WTC11 (cell line): ENCODE measurements at regions not wholly inside any gene's neighbourhood (a gene's known extent, or its start where the extent isn't known, plus 50 kb on each side); places are given as distances from the start of the nearest gene placed in this dataset.

Source experiments
- ATAC-seq: fragments of 200-7000 bp; cut with Tn5 transposase; 2 replicates; pipeline ENCODE4 v1.10.0; 2021; ENCODE audit warnings: mild to moderate bottlenecking, moderate library complexity
- CTCF ChIA-PET: fragments of 300-600 bp; sonication (Branson Sonifier 250); formaldehyde crosslinking; loops from one replicate; lab custom pipeline; 2021; ENCODE audit warnings: antibody characterized with exemption; lab: Charles Lee
- POLR2A ChIA-PET: fragments of 350-600 bp; sonication (Branson Sonifier 250); formaldehyde crosslinking; loops from one replicate; lab custom pipeline; 2021; ENCODE audit warnings: antibody characterized with exemption; lab: Charles Lee
- DNase-seq: peaks from one replicate; pipeline ENCODE4 v3.0.0; 2021; ENCODE audit warnings: low spot score
- H3K27ac Mint-ChIP-seq: 2 replicates; pipeline ENCODE4 v1.8.0; 2021; ENCODE audit warnings: mixed read lengths
- H3K27me3 Mint-ChIP-seq: 2 replicates; pipeline ENCODE4 v1.8.0; 2021; ENCODE audit warnings: low read depth, mild to moderate bottlenecking, moderate library complexity, mixed read lengths
- H3K36me3 Mint-ChIP-seq: 2 replicates; pipeline ENCODE4 v1.8.0; 2021; ENCODE audit warnings: mixed read lengths
- H3K4me1 Mint-ChIP-seq: 2 replicates; pipeline ENCODE4 v1.8.0; 2022; ENCODE audit warnings: mixed read lengths
- H3K4me3 Mint-ChIP-seq: 2 replicates; pipeline ENCODE4 v1.8.0; 2021; ENCODE audit warnings: mild to moderate bottlenecking, moderate library complexity, mixed read lengths
- H3K9me3 Mint-ChIP-seq: 2 replicates; pipeline ENCODE4 v1.8.0; 2021; ENCODE audit warnings: mixed read lengths
- ATF6 ChIP-seq: sonication (generic); formaldehyde crosslinking; IDR thresholded peaks from 2 replicates; pipeline ENCODE4 v1.8.1; 2023; ENCODE audit warnings: mild to moderate bottlenecking, missing genetic modification reagents
- CREM ChIP-seq: sonication (generic); formaldehyde crosslinking; IDR thresholded peaks from 2 replicates; pipeline ENCODE4 v1.8.1; 2022; ENCODE audit warnings: mild to moderate bottlenecking, missing genetic modification reagents, moderate library complexity
- E2F1 ChIP-seq: sonication (generic); formaldehyde crosslinking; IDR thresholded peaks from 2 replicates; pipeline ENCODE4 v1.8.0; 2022; ENCODE audit warnings: mild to moderate bottlenecking, missing genetic modification reagents
- E2F5 ChIP-seq: sonication (generic); formaldehyde crosslinking; IDR thresholded peaks from 2 replicates; pipeline ENCODE4 v1.8.1; 2022; ENCODE audit warnings: mild to moderate bottlenecking, moderate library complexity, missing genetic modification reagents
- HMGXB4 ChIP-seq: sonication (generic); formaldehyde crosslinking; IDR thresholded peaks from 2 replicates; pipeline ENCODE4 v1.8.1; 2023; ENCODE audit warnings: mild to moderate bottlenecking, moderate library complexity, missing genetic modification reagents
- IRF2 ChIP-seq: sonication (generic); formaldehyde crosslinking; IDR thresholded peaks from 2 replicates; pipeline ENCODE4 v1.8.0; 2022; ENCODE audit warnings: low read depth, missing genetic modification reagents, borderline replicate concordance
- MYBL2 ChIP-seq: sonication (generic); formaldehyde crosslinking; IDR thresholded peaks from 2 replicates; pipeline ENCODE4 v1.8.1; 2023; ENCODE audit warnings: mild to moderate bottlenecking, moderate library complexity, missing genetic modification reagents
- NR3C1 ChIP-seq: sonication (generic); formaldehyde crosslinking; conservative IDR thresholded peaks from 2 replicates; pipeline ENCODE4 v1.8.1; 2023; ENCODE audit warnings: low read depth, mild to moderate bottlenecking, missing genetic modification reagents
- PRRX2 ChIP-seq: fragments of 250-450 bp; sonication (Bioruptor Pico); IDR thresholded peaks from 2 replicates; pipeline ENCODE4 v1.8.0; 2021; ENCODE audit warnings: mild to moderate bottlenecking
- SOX15 ChIP-seq: fragments of 250-450 bp; sonication (Bioruptor Pico); IDR thresholded peaks from 2 replicates; pipeline ENCODE4 v1.9.0; 2021; ENCODE audit warnings: mild to moderate bottlenecking
- USF1 ChIP-seq: sonication (generic); formaldehyde crosslinking; IDR thresholded peaks from 2 replicates; pipeline ENCODE4 v1.8.0; 2022; ENCODE audit warnings: mild to moderate bottlenecking, missing genetic modification reagents
- ZNF121 ChIP-seq: sonication (generic); formaldehyde crosslinking; IDR thresholded peaks from 2 replicates; pipeline ENCODE4 v1.8.0; 2023; ENCODE audit warnings: missing genetic modification reagents
- ZNF396 ChIP-seq: fragments of 250-450 bp; sonication (Bioruptor Pico); IDR thresholded peaks from 2 replicates; pipeline ENCODE4 v1.8.0; 2021; ENCODE audit warnings: mild to moderate bottlenecking, moderate library complexity, borderline replicate concordance
- ZSCAN18 ChIP-seq: fragments of 250-450 bp; sonication (Bioruptor Pico); IDR thresholded peaks from 2 replicates; pipeline ENCODE4 v2.1.2; 2022; ENCODE audit warnings: mild to moderate bottlenecking, moderate library complexity
- TF ChIP-seq, protein P1 (sequence below): sonication (generic); formaldehyde crosslinking; IDR thresholded peaks from 2 replicates; pipeline ENCODE4 v1.8.0; 2023; ENCODE audit warnings: mild to moderate bottlenecking, missing genetic modification reagents
- TF ChIP-seq, protein P2 (sequence below): fragments of 250-450 bp; sonication (Bioruptor Pico); IDR thresholded peaks from 2 replicates; pipeline ENCODE4 v1.9.0; 2021; ENCODE audit warnings: mild to moderate bottlenecking, borderline replicate concordance
- TF ChIP-seq, protein P3 (sequence below): sonication (generic); formaldehyde crosslinking; conservative IDR thresholded peaks from 2 replicates; pipeline ENCODE4 v1.8.1; 2023; ENCODE audit warnings: mild to moderate bottlenecking, low read depth, missing genetic modification reagents, moderate library complexity

DNA sequence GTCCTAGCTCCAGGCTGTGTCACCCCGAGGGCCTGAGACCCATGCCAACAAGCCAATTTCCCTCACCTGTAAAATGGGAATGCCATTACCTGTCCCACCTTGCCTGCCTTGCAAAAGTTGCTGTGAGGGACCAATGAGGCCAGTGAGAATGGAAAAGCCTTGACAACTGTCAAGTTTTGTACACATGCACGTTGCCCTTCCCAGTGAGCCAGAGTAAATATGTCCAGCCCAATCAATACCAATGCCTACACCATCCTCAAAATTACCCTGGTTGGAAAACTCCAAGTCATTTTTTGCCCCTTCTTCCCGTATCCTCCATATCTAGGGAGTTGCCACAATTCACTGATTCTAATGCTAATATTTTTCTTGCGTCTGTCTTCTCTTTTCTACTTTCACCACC lies 73.5 kb upstream of the RASGRF1 start:
- POLR2A ChIA-PET: no interaction called here
- CTCF ChIA-PET: no interaction called here
- TF ChIP-seq ZNF396: no peak
- TF ChIP-seq ZNF121: no peak
- TF ChIP-seq, protein P1, sequence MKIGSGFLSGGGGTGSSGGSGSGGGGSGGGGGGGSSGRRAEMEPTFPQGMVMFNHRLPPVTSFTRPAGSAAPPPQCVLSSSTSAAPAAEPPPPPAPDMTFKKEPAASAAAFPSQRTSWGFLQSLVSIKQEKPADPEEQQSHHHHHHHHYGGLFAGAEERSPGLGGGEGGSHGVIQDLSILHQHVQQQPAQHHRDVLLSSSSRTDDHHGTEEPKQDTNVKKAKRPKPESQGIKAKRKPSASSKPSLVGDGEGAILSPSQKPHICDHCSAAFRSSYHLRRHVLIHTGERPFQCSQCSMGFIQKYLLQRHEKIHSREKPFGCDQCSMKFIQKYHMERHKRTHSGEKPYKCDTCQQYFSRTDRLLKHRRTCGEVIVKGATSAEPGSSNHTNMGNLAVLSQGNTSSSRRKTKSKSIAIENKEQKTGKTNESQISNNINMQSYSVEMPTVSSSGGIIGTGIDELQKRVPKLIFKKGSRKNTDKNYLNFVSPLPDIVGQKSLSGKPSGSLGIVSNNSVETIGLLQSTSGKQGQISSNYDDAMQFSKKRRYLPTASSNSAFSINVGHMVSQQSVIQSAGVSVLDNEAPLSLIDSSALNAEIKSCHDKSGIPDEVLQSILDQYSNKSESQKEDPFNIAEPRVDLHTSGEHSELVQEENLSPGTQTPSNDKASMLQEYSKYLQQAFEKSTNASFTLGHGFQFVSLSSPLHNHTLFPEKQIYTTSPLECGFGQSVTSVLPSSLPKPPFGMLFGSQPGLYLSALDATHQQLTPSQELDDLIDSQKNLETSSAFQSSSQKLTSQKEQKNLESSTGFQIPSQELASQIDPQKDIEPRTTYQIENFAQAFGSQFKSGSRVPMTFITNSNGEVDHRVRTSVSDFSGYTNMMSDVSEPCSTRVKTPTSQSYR (CRISPR knock-in tag): no peak
- TF ChIP-seq HMGXB4 (CRISPR knock-in tag): no peak
- TF ChIP-seq USF1 (CRISPR knock-in tag): no peak
- no peak for TF ChIP-seq CREM
- no peak for TF ChIP-seq PRRX2 (CRISPR knock-in tag)
- TF ChIP-seq E2F5 (CRISPR knock-in tag): no peak
- no peak for TF ChIP-seq ATF6 (CRISPR knock-in tag)
- no peak for TF ChIP-seq IRF2
- TF ChIP-seq MYBL2 (CRISPR knock-in tag): no peak
- TF ChIP-seq, protein P2, sequence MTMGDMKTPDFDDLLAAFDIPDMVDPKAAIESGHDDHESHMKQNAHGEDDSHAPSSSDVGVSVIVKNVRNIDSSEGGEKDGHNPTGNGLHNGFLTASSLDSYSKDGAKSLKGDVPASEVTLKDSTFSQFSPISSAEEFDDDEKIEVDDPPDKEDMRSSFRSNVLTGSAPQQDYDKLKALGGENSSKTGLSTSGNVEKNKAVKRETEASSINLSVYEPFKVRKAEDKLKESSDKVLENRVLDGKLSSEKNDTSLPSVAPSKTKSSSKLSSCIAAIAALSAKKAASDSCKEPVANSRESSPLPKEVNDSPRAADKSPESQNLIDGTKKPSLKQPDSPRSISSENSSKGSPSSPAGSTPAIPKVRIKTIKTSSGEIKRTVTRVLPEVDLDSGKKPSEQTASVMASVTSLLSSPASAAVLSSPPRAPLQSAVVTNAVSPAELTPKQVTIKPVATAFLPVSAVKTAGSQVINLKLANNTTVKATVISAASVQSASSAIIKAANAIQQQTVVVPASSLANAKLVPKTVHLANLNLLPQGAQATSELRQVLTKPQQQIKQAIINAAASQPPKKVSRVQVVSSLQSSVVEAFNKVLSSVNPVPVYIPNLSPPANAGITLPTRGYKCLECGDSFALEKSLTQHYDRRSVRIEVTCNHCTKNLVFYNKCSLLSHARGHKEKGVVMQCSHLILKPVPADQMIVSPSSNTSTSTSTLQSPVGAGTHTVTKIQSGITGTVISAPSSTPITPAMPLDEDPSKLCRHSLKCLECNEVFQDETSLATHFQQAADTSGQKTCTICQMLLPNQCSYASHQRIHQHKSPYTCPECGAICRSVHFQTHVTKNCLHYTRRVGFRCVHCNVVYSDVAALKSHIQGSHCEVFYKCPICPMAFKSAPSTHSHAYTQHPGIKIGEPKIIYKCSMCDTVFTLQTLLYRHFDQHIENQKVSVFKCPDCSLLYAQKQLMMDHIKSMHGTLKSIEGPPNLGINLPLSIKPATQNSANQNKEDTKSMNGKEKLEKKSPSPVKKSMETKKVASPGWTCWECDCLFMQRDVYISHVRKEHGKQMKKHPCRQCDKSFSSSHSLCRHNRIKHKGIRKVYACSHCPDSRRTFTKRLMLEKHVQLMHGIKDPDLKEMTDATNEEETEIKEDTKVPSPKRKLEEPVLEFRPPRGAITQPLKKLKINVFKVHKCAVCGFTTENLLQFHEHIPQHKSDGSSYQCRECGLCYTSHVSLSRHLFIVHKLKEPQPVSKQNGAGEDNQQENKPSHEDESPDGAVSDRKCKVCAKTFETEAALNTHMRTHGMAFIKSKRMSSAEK: no peak
- TF ChIP-seq NR3C1 (CRISPR knock-in tag): no peak
- TF ChIP-seq ZSCAN18 (CRISPR knock-in tag): no peak
- TF ChIP-seq SOX15: no peak
- no peak for TF ChIP-seq E2F1 (CRISPR knock-in tag)
- TF ChIP-seq, protein P3, sequence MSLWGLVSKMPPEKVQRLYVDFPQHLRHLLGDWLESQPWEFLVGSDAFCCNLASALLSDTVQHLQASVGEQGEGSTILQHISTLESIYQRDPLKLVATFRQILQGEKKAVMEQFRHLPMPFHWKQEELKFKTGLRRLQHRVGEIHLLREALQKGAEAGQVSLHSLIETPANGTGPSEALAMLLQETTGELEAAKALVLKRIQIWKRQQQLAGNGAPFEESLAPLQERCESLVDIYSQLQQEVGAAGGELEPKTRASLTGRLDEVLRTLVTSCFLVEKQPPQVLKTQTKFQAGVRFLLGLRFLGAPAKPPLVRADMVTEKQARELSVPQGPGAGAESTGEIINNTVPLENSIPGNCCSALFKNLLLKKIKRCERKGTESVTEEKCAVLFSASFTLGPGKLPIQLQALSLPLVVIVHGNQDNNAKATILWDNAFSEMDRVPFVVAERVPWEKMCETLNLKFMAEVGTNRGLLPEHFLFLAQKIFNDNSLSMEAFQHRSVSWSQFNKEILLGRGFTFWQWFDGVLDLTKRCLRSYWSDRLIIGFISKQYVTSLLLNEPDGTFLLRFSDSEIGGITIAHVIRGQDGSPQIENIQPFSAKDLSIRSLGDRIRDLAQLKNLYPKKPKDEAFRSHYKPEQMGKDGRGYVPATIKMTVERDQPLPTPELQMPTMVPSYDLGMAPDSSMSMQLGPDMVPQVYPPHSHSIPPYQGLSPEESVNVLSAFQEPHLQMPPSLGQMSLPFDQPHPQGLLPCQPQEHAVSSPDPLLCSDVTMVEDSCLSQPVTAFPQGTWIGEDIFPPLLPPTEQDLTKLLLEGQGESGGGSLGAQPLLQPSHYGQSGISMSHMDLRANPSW: no peak

More for the DNA sequence above, 73.5 kb upstream of the RASGRF1 start:
- Mint-ChIP-seq H3K27ac (no peak overlapping the region), H3K27me3 (no peaks in the 10 kb centered on the region; the same call in 1 of the 2 replicates), H3K4me1 (peaks cover 6% of the 10 kb centered on the region), H3K9me3 (no peaks in the 10 kb centered on the region), H3K4me3 (no peak overlapping the region), H3K36me3 (no peaks in the 10 kb centered on the region)
- ATAC-seq (no peak), DNase-seq (no peak)
